ENCODE measurements at regions not wholly inside any gene's neighbourhood (a gene's known extent, or its start where the extent isn't known, plus 50 kb on each side); places are given as distances from the start of the nearest gene placed in this dataset.

- no peak for TF ChIP-seq CTCF (conservative IDR thresholded peaks at IDR 0.05)
- TF ChIP-seq ZFX (IDR thresholded peaks at IDR 0.05): no peak
- no peak overlapping the region for H3K27ac ChIP-seq
These were observed 105.5 kb downstream of the IRS2 start for GRCh38 chr13:109680930-109681329.

- H3K27ac ChIP-seq: no peak overlapping the region
- TF ChIP-seq ZFX (IDR thresholded peaks at IDR 0.05) (no peak), CTCF (conservative IDR thresholded peaks at IDR 0.05) (no peak)
These were observed 106.1 kb downstream of the IRS2 start for GRCh38 chr13:109680288-109680687.

GRCh38 chr13:109678459-109678858 lies 107.9 kb downstream of the IRS2 start:
- no peak for TF ChIP-seq CTCF (conservative IDR thresholded peaks at IDR 0.05)
- no peak overlapping the region for H3K27ac ChIP-seq

- no peak for TF ChIP-seq ZFX (IDR thresholded peaks at IDR 0.05)
- no peak for TF ChIP-seq CTCF (conservative IDR thresholded peaks at IDR 0.05)
- no peak overlapping the region for H3K27ac ChIP-seq
These were observed 109.2 kb downstream of the IRS2 start for GRCh38 chr13:109677206-109677605.

- H3K27ac ChIP-seq: no peak overlapping the region
- TF ChIP-seq CTCF (conservative IDR thresholded peaks at IDR 0.05) (no peak), ZFX (IDR thresholded peaks at IDR 0.05) (no peak)
These were observed 112.9 kb downstream of the IRS2 start for GRCh38 chr13:109673477-109673876.

GRCh38 chr13:109672545-109672944 lies 113.8 kb downstream of the IRS2 start:
- no peak overlapping the region for H3K27ac ChIP-seq
- no peak for TF ChIP-seq CTCF (conservative IDR thresholded peaks at IDR 0.05)
- no peak for TF ChIP-seq ZFX (IDR thresholded peaks at IDR 0.05)

- no peak for TF ChIP-seq CTCF (conservative IDR thresholded peaks at IDR 0.05)
- TF ChIP-seq ZFX (IDR thresholded peaks at IDR 0.05): no peak
- no peak overlapping the region for H3K27ac ChIP-seq
These were observed 114.5 kb downstream of the IRS2 start for GRCh38 chr13:109671919-109672318.
